GM23338 (cell line): ENCODE measurements at regions not wholly inside any gene's neighbourhood (a gene's known extent, or its start where the extent isn't known, plus 50 kb on each side); places are given as distances from the start of the nearest gene placed in this dataset.

ENCODE experiments used
- CTCF ChIP-seq, 2 experiments: fragments of 200-600 bp in 1 of 2; sonication (generic) in 1 of 2; conservative IDR thresholded peaks; 2 replicates each; pipeline versions ENCODE4 v1.5.1 to v1.6.1; 2016 to 2017; ENCODE audit warnings: antibody characterized with exemption in 2 of 2, low read depth in 2 of 2, mild to moderate bottlenecking in 2 of 2, moderate library complexity in 1 of 2
- ETS1 ChIP-seq: IDR thresholded peaks from 2 replicates; pipeline ENCODE4 v1.6.1; 2016; ENCODE audit warnings: antibody characterized with exemption
- EZH2 ChIP-seq: fragments of 200-600 bp; sonication (generic); IDR thresholded peaks from one replicate; pipeline ENCODE4 v1.8.0; 2017; ENCODE audit warnings: antibody characterized with exemption, mild to moderate bottlenecking, low read depth; ENCODE audit not compliant: unreplicated experiment
- EZH2phosphoT487 ChIP-seq: fragments of 200-600 bp; sonication (generic); IDR thresholded peaks from one replicate; pipeline ENCODE4 v1.8.1; 2018; ENCODE audit warnings: antibody characterized with exemption; ENCODE audit not compliant: unreplicated experiment
- JUNB ChIP-seq: IDR thresholded peaks from one replicate; pipeline ENCODE4 v1.6.1; 2016; ENCODE audit warnings: antibody characterized with exemption; ENCODE audit not compliant: unreplicated experiment
- NANOG ChIP-seq: IDR thresholded peaks from 2 replicates; pipeline ENCODE4 v1.6.1; 2016; ENCODE audit warnings: antibody characterized with exemption, borderline replicate concordance
- POLR2AphosphoS5 ChIP-seq: IDR thresholded peaks from 2 replicates; pipeline ENCODE4 v1.6.1; 2016; ENCODE audit warnings: antibody characterized with exemption, low read depth
- REST ChIP-seq: IDR thresholded peaks from one replicate; pipeline ENCODE4 v1.6.1; 2018; ENCODE audit warnings: antibody characterized with exemption; ENCODE audit not compliant: unreplicated experiment
- ZNF114 ChIP-seq: fragments of 250-450 bp; sonication (Bioruptor Pico); IDR thresholded peaks from 2 replicates; pipeline ENCODE4 v1.5.0; 2020; ENCODE audit warnings: mild to moderate bottlenecking, moderate library complexity

- TF ChIP-seq POLR2AphosphoS5 (no peak), CTCF (conservative IDR thresholded peaks at IDR 0.05; ENCODE audit: low read depth in 2 of 2) (no peak), EZH2 (no peak), EZH2phosphoT487 (no peak), ZNF114 (CRISPR knock-in tag) (no peak), REST (no peak), ETS1 (no peak), JUNB (no peak), NANOG (no peak)
Observed at GRCh38 chr2:185665251-185665814, 73.3 kb upstream of the FSIP2 start.
